Endodermal cell (in vitro differentiated cells): ENCODE measurements at regions not wholly inside any gene's neighbourhood (a gene's known extent, or its start where the extent isn't known, plus 50 kb on each side); places are given as distances from the start of the nearest gene placed in this dataset.

Experiments used
- DNase-seq: peaks from one replicate; pipeline ENCODE4 v3.0.0-alpha.2; 2017
- H3K27ac ChIP-seq: 2 replicates; pipeline ENCODE4 v1.5.1; 2013; ENCODE audit warnings: mild to moderate bottlenecking, low read depth, low read length, moderate library complexity
- H3K27me3 ChIP-seq: 2 replicates; pipeline ENCODE4 v1.6.1; 2013; ENCODE audit warnings: mild to moderate bottlenecking, low read length, moderate library complexity; ENCODE audit not compliant: insufficient read depth, control insufficient read depth, poor library complexity, severe bottlenecking
- H3K36me3 ChIP-seq: 2 replicates; pipeline ENCODE4 v1.7.0; 2013; ENCODE audit warnings: mild to moderate bottlenecking, low read length, moderate library complexity; ENCODE audit not compliant: control insufficient read depth, insufficient read depth
- H3K4me1 ChIP-seq: one replicate; pipeline ENCODE4 v1.7.0; 2013; ENCODE audit warnings: low read length; ENCODE audit not compliant: control insufficient read depth, insufficient read depth
- H3K4me3 ChIP-seq: 2 replicates; pipeline ENCODE4 v1.5.1; 2013; ENCODE audit warnings: mild to moderate bottlenecking, low read length, moderate library complexity
- H3K9ac ChIP-seq: 2 replicates; pipeline ENCODE4 v1.6.1; 2013; ENCODE audit warnings: mild to moderate bottlenecking, low read length, moderate library complexity; ENCODE audit not compliant: poor library complexity, severe bottlenecking; ENCODE audit errors: extremely low read depth
- H3K9me3 ChIP-seq: 2 replicates; pipeline ENCODE4 v1.6.1; 2013; ENCODE audit warnings: mild to moderate bottlenecking, low read length, moderate library complexity; ENCODE audit not compliant: control insufficient read depth
- H3K27ac Mint-ChIP-seq: 2 replicates; pipeline ENCODE4 v1.8.0; 2020; ENCODE audit warnings: mixed read lengths
- H3K27me3 Mint-ChIP-seq: 2 replicates; pipeline ENCODE4 v1.8.0; 2021; ENCODE audit warnings: mild to moderate bottlenecking, mixed read lengths; ENCODE audit not compliant: insufficient read depth
- H3K36me3 Mint-ChIP-seq: 2 replicates; pipeline ENCODE4 v1.8.0; 2020; ENCODE audit warnings: low read depth, mixed read lengths
- H3K4me1 Mint-ChIP-seq: 2 replicates; pipeline ENCODE4 v1.8.0; 2020; ENCODE audit warnings: mixed read lengths
- H3K4me3 Mint-ChIP-seq: 2 replicates; pipeline ENCODE4 v1.8.0; 2020; ENCODE audit warnings: mild to moderate bottlenecking, moderate library complexity, mixed read lengths
- H3K9me3 Mint-ChIP-seq: 2 replicates; pipeline ENCODE4 v1.8.0; 2020; ENCODE audit warnings: mild to moderate bottlenecking, mixed read lengths
- CTCF ChIP-seq: fragments of 200-600 bp; sonication (generic); conservative IDR thresholded peaks from 2 replicates; pipeline ENCODE4 v1.5.0; 2021; ENCODE audit warnings: antibody characterized with exemption, mild to moderate bottlenecking
- WGBS, 2 experiments: methylation state at CpG; one replicate each; pipeline versions ENCODE4 v1.1.5 to v1.1.7; 2013; ENCODE audit warnings: missing lambda C conversion rate in 2 of 2, mixed read lengths in 1 of 2; ENCODE audit not compliant: insufficient coverage in 1 of 2, insufficient read length in 1 of 2; 5-methylcytosine and 5-hydroxymethylcytosine counted together

GRCh38 chr2:137747509-137747908, 216.8 kb upstream of the HNMT start:
- no peak overlapping the region for H3K4me3 Mint-ChIP-seq
- H3K4me3 ChIP-seq = no peak overlapping the region
- no peak overlapping the region for H3K27ac ChIP-seq
- H3K27ac Mint-ChIP-seq = no peak overlapping the region
- TF ChIP-seq CTCF = no peak
- peaks cover 3% of the 10 kb centered on the region for H3K9me3 ChIP-seq
- H3K4me1 ChIP-seq = peaks cover 47% of the 10 kb centered on the region
- no peaks in the 10 kb centered on the region for H3K36me3 ChIP-seq
- H3K27me3 ChIP-seq = no peaks in the 10 kb centered on the region
- no peaks in the 10 kb centered on the region for H3K9me3 Mint-ChIP-seq
- H3K4me1 Mint-ChIP-seq = peaks cover 58% of the 10 kb centered on the region
- H3K9ac ChIP-seq = no peak overlapping the region
- no peaks in the 10 kb centered on the region for H3K27me3 Mint-ChIP-seq
- no peaks in the 10 kb centered on the region for H3K36me3 Mint-ChIP-seq
- no peak for DNase-seq

- Histone ChIP-seq H3K36me3 (no peaks in the 10 kb centered on the region), H3K9ac (no peak overlapping the region), H3K9me3 (peaks cover 6% of the 10 kb centered on the region), H3K4me3 (no peak overlapping the region), H3K27me3 (no peaks in the 10 kb centered on the region), H3K27ac (no peak overlapping the region), H3K4me1 (peaks cover 38% of the 10 kb centered on the region)
- no peak for DNase-seq
- TF ChIP-seq CTCF = no peak
- Mint-ChIP-seq H3K36me3 (no peaks in the 10 kb centered on the region), H3K27me3 (no peaks in the 10 kb centered on the region), H3K4me3 (no peak overlapping the region), H3K9me3 (no peaks in the 10 kb centered on the region), H3K4me1 (peaks cover 51% of the 10 kb centered on the region), H3K27ac (no peak overlapping the region)
- WGBS, 2 experiments = 92 to 100% methylated on average over 1 to 3 of the region's 3 CpGs
Measured at GRCh38 chr2:137748533-137748932, 215.7 kb upstream of the HNMT start.

- no peak for DNase-seq
- H3K27ac ChIP-seq = no peak overlapping the region
- peaks cover 50% of the 10 kb centered on the region for H3K9me3 ChIP-seq
- Mint-ChIP-seq H3K27ac (no peak overlapping the region), H3K27me3 (no peaks in the 10 kb centered on the region), H3K36me3 (peaks cover 17% of the 10 kb centered on the region), H3K4me1 (peaks cover 4% of the 10 kb centered on the region), H3K9me3 (peaks cover 41% of the 10 kb centered on the region), H3K4me3 (no peak overlapping the region)
- whole genome bisulfite sequencing, 2 experiments = 90 to 95% methylated on average over 4 to 5 of the region's 5 CpGs
- H3K4me3 ChIP-seq = no peak overlapping the region
- no peaks in the 10 kb centered on the region for H3K36me3 ChIP-seq
- no peak for TF ChIP-seq CTCF
- H3K4me1 ChIP-seq = no peaks in the 10 kb centered on the region
- no peaks in the 10 kb centered on the region for H3K27me3 ChIP-seq
- H3K9ac ChIP-seq = no peak overlapping the region
Measured at GRCh38 chr2:137764646-137765045, 199.6 kb upstream of the HNMT start.
